Mesenchymal stem cell (in vitro differentiated cells and primary cell): ENCODE measurements at regions not wholly inside any gene's neighbourhood (a gene's known extent, or its start where the extent isn't known, plus 50 kb on each side); places are given as distances from the start of the nearest gene placed in this dataset.
A peak's percentile ranks its signal among the peaks of the same experiment; 100 is the strongest.

Experiments used
- DNase-seq: peaks from one replicate; pipeline ENCODE4 v3.0.0-alpha.2; 2013
- H2AFZ ChIP-seq: one replicate; pipeline ENCODE4 v1.6.1; 2013; ENCODE audit warnings: low read depth, mild to moderate bottlenecking, control low read depth, inconsistent platforms, low read length, moderate library complexity
- H2AK5ac ChIP-seq: 2 replicates; pipeline ENCODE4 v1.6.1; 2013; ENCODE audit warnings: low read length, moderate library complexity, mild to moderate bottlenecking, inconsistent platforms; ENCODE audit not compliant: severe bottlenecking
- H2BK120ac ChIP-seq: one replicate; pipeline ENCODE4 v1.6.1; 2013; ENCODE audit warnings: low read depth, mild to moderate bottlenecking, inconsistent platforms, low read length, moderate library complexity
- H2BK12ac ChIP-seq, 2 experiments: one replicate each; pipeline ENCODE4 v1.6.1; 2013; ENCODE audit warnings: inconsistent platforms in 2 of 2, low read length in 2 of 2, mild to moderate bottlenecking in 2 of 2, moderate library complexity in 2 of 2, control low read depth in 1 of 2
- H2BK15ac ChIP-seq: one replicate; pipeline ENCODE4 v1.6.1; 2013; ENCODE audit warnings: mild to moderate bottlenecking, low read depth, inconsistent platforms; ENCODE audit not compliant: poor library complexity, severe bottlenecking
- H2BK5ac ChIP-seq: 2 replicates; pipeline ENCODE4 v1.6.1; 2013; ENCODE audit warnings: low read depth, mild to moderate bottlenecking, low read length, control low read depth, inconsistent platforms; ENCODE audit not compliant: poor library complexity, severe bottlenecking
- H3K14ac ChIP-seq, 2 experiments: one replicate each; pipeline ENCODE4 v1.6.1; 2013; ENCODE audit warnings: inconsistent platforms in 2 of 2, low read length in 2 of 2, control low read depth in 1 of 2, mild to moderate bottlenecking in 1 of 2, moderate library complexity in 1 of 2
- H3K18ac ChIP-seq, 2 experiments: one replicate each; pipeline ENCODE4 v1.6.1; 2013; ENCODE audit warnings: inconsistent platforms in 2 of 2, low read length in 2 of 2, control low read depth in 1 of 2, low read depth in 1 of 2, mild to moderate bottlenecking in 1 of 2
- H3K23ac ChIP-seq, 2 experiments: one replicate each; pipeline ENCODE4 v1.6.1; 2013; ENCODE audit warnings: inconsistent platforms in 2 of 2, low read length in 2 of 2, mild to moderate bottlenecking in 2 of 2, moderate library complexity in 2 of 2, control low read depth in 1 of 2
- H3K27ac ChIP-seq: 2 replicates; pipeline ENCODE4 v1.5.1; 2013; ENCODE audit warnings: mild to moderate bottlenecking, moderate library complexity, low read length, control low read depth, inconsistent platforms; ENCODE audit not compliant: poor library complexity, severe bottlenecking
- H3K27me3 ChIP-seq, 2 experiments: 2 replicates each; pipeline versions ENCODE4 v1.6.1 to v1.7.0; 2013; ENCODE audit warnings: low read length in 2 of 2, mild to moderate bottlenecking in 2 of 2, moderate library complexity in 2 of 2, control low read depth in 1 of 2, inconsistent platforms in 1 of 2; ENCODE audit not compliant: control insufficient read depth in 1 of 2, insufficient read depth in 1 of 2
- H3K36me3 ChIP-seq, 2 experiments: 2 replicates each; pipeline versions ENCODE4 v1.6.1 to v1.7.0; 2013; ENCODE audit warnings: low read length in 2 of 2, control low read depth in 1 of 2, inconsistent platforms in 1 of 2, low read depth in 1 of 2, mild to moderate bottlenecking in 1 of 2; ENCODE audit not compliant: insufficient read depth in 2 of 2, control insufficient read depth in 1 of 2
- H3K4ac ChIP-seq, 2 experiments: one replicate each; pipeline ENCODE4 v1.6.1; 2013; ENCODE audit warnings: inconsistent platforms in 2 of 2, low read length in 2 of 2, mild to moderate bottlenecking in 2 of 2, moderate library complexity in 2 of 2, control low read depth in 1 of 2, low read depth in 1 of 2
- H3K4me1 ChIP-seq: 2 replicates; pipeline ENCODE4 v1.6.1; 2013; ENCODE audit warnings: low read depth, low read length, control low read depth; ENCODE audit not compliant: control insufficient read depth, insufficient read depth
- H3K4me2 ChIP-seq: 2 replicates; pipeline ENCODE4 v1.6.1; 2013; ENCODE audit warnings: low read length, mild to moderate bottlenecking, inconsistent platforms; ENCODE audit not compliant: poor library complexity, severe bottlenecking
- H3K4me3 ChIP-seq, 2 experiments: 2 replicates each; pipeline versions ENCODE4 v1.5.1 to v1.7.0; 2013; ENCODE audit warnings: low read length in 2 of 2, mild to moderate bottlenecking in 2 of 2, control low read depth in 1 of 2, low read depth in 1 of 2; ENCODE audit not compliant: insufficient read depth in 1 of 2
- H3K79me1 ChIP-seq: replicated peaks from 2 replicates; pipeline ENCODE4 v1.6.1; 2013; ENCODE audit warnings: mild to moderate bottlenecking, control low read depth, low read length, inconsistent platforms; ENCODE audit not compliant: poor library complexity, severe bottlenecking
- H3K9ac ChIP-seq: 2 replicates; pipeline ENCODE4 v1.7.0; 2013; ENCODE audit warnings: mild to moderate bottlenecking, low read length, moderate library complexity
- H3K9me3 ChIP-seq: 2 replicates; pipeline ENCODE4 v1.7.0; 2013; ENCODE audit warnings: mild to moderate bottlenecking, low read length; ENCODE audit not compliant: control insufficient read depth
- H4K8ac ChIP-seq: one replicate; pipeline ENCODE4 v1.6.1; 2013; ENCODE audit warnings: inconsistent platforms, mild to moderate bottlenecking, low read length, moderate library complexity
- H4K91ac ChIP-seq: one replicate; pipeline ENCODE4 v1.6.1; 2013; ENCODE audit warnings: mild to moderate bottlenecking, low read length, inconsistent platforms
- WGBS: methylation state at CpG from one replicate; pipeline ENCODE4 v1.1.7; 2013; ENCODE audit warnings: mixed read lengths; 5-methylcytosine and 5-hydroxymethylcytosine counted together

DNA sequence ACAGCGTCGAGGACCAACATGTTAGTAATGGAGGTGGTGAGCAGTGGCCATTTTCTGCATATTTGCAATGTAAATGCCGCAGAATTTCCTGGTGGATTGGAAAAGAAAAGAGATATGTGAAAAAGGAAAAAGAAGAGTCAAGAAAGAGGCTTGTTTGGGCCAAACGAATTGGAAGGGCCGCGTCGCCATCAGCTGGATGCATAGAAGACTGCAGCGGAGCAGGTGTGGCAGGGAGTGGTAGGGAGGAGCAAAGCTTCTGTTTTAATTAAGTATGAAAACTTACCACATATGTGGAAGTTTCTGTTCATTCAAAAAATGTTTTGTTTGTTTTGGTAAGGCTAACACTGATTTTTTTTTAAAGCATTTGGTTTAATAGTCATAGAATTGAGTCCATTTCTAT, 690.7 kb downstream of the NCAM2 start:
- no peak overlapping the region for H3K4ac ChIP-seq
- H3K27ac ChIP-seq = no peak overlapping the region
- no peak overlapping the region for H3K4me2 ChIP-seq
- H2BK120ac ChIP-seq = no peak overlapping the region
- no peak overlapping the region for H2BK5ac ChIP-seq
- H2AK5ac ChIP-seq = no peak overlapping the region
- H3K4me3 ChIP-seq = no peak overlapping the region
- no peaks in the 10 kb centered on the region for H3K36me3 ChIP-seq
- H3K9me3 ChIP-seq = no peaks in the 10 kb centered on the region
- no peak overlapping the region for H2AFZ ChIP-seq
- H4K8ac ChIP-seq = no peak overlapping the region
- H3K23ac ChIP-seq = no peak overlapping the region
- no peak overlapping the region for H3K18ac ChIP-seq
- DNase-seq = peak; percentile 14
- no peaks in the 10 kb centered on the region for H3K4me1 ChIP-seq
- no peak overlapping the region for H2BK15ac ChIP-seq
- no peak overlapping the region for H3K9ac ChIP-seq
- H2BK12ac ChIP-seq = no peak overlapping the region
- H4K91ac ChIP-seq = no peak overlapping the region
- H3K14ac ChIP-seq = no peak overlapping the region
- no peaks in the 10 kb centered on the region for H3K79me1 ChIP-seq
- WGBS = 40% methylated on average over 8 of the region's 8 CpGs
- no peaks in the 10 kb centered on the region for H3K27me3 ChIP-seq

DNA sequence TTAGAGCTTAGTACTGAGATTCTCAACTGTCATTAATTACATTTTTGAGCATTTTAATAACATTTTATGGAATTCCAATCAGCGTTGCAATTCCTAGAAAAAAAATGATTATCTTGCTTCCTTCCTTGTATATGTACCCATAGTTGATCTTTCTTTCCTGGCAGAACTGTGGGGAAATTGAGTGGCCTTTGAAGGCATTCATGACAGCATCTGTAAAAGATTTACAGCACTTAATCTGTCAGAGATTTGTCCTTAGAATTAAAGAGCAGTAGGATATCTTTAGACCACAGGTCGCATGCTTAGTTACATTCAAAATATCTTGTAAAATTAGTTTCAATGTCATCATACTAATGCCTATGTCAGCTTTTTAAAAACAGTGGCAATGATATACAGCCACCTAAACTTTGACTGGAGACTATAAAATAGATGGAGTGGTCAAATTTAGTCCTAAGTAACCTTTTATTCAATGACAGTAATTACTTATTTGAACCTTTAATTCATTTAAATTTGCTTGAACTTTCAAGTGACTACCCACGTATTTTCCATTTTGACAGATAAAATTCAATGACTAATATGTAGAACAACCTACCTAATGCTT, 692.0 kb downstream of the NCAM2 start:
- Histone ChIP-seq H3K4me2 (no peak overlapping the region), H3K79me1 (no peaks in the 10 kb centered on the region), H3K4me1 (no peaks in the 10 kb centered on the region), H4K8ac (no peak overlapping the region), H2AK5ac (no peak overlapping the region), H2BK120ac (no peak overlapping the region), H3K36me3 (no peaks in the 10 kb centered on the region), H2BK5ac (no peak overlapping the region), H2AFZ (no peak overlapping the region), H3K18ac (no peak overlapping the region), H3K14ac (no peak overlapping the region), H3K4me3 (no peak overlapping the region), H3K23ac (no peak overlapping the region), H2BK12ac (no peak overlapping the region), H3K9ac (no peak overlapping the region), H3K27ac (no peak overlapping the region), H3K9me3 (no peaks in the 10 kb centered on the region), H4K91ac (no peak overlapping the region), H2BK15ac (no peak overlapping the region), H3K27me3 (no peaks in the 10 kb centered on the region), H3K4ac (no peak overlapping the region)
- 100% methylated on average over 1 of the region's 3 CpGs for WGBS
- no peak for DNase-seq

DNA sequence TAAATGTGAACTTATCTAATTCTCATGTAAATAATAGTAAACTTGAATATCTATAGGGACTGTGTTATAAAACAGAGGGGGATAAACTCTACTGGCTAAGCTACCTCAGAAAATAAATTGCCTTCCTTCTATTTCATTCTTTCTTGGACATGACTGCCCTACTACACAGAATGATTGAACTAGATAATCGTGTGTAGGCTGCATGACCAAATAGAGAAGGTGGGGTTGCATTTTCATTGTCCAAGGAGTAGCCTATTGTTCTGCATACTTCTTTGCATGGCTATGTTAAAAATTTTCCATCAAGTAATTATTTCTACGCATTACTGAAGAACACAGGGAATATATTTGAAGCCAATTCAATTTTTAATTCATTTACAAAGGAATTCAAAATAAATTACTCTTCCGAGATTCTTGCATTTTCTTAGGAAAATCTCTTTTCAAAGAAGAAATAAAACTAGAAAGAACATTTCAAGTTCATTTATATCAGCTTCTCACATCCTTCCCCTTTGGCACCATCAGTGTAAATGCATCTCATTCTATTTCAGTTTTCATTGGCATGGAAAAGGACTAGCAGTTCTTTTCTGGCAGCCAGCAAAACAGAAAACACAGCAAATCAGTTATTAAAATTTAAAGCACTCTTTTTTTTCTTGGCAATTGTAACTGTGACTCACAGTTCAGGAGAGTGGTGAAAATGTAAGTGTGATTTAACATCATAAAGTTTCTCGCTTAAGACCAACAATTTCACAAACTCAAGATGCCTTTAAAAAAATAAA, 714.7 kb downstream of the NCAM2 start:
- Histone ChIP-seq H2AFZ (no peak overlapping the region), H3K4me3 (peak overlapping the region in 1 of 2 experiments; percentile 54), H3K4me1 (no peaks in the 10 kb centered on the region), H3K4me2 (no peak overlapping the region), H3K14ac (no peak overlapping the region), H2BK5ac (no peak overlapping the region), H3K27ac (no peak overlapping the region), H3K18ac (no peak overlapping the region), H2BK15ac (no peak overlapping the region), H4K8ac (no peak overlapping the region), H3K9me3 (no peaks in the 10 kb centered on the region), H2AK5ac (no peak overlapping the region), H2BK120ac (no peak overlapping the region), H3K4ac (no peak overlapping the region), H3K9ac (peak overlapping the region; percentile 69), H3K23ac (no peak overlapping the region), H3K79me1 (no peaks in the 10 kb centered on the region), H4K91ac (no peak overlapping the region), H2BK12ac (no peak overlapping the region), H3K36me3 (no peaks in the 10 kb centered on the region), H3K27me3 (no peaks in the 10 kb centered on the region)
- peak; percentile 2 for DNase-seq
- 75% methylated on average over 2 of the region's 4 CpGs for WGBS

DNA sequence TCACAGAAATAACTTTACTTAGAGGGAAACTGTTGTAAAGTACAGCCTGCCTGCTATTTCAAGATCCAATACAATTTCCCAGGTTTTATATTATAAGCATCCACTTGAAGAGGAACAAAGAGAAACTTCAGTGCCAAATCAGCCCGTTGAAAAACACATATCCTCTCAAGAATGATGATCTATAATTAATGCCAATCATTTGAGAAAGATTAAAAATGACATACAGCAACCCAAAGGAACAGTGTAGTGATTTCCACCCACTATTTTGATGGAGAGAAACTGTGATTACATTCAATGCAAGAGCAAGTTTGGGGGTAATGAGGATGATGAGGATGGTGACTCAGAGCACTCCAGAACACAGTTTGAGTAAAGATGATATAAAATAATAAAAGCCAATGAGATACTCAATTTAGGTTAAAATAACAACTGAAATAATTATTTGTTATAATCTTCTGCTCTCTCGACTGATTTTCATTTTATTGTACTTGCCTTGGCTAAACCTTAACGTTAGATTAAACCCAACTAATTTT, 715.5 kb downstream of the NCAM2 start:
- Histone ChIP-seq H3K4me2 (no peak overlapping the region), H3K9me3 (no peaks in the 10 kb centered on the region), H2BK5ac (no peak overlapping the region), H3K18ac (no peak overlapping the region), H2BK120ac (no peak overlapping the region), H3K79me1 (no peaks in the 10 kb centered on the region), H2AFZ (no peak overlapping the region), H3K27ac (no peak overlapping the region), H3K36me3 (no peaks in the 10 kb centered on the region), H4K91ac (no peak overlapping the region), H3K4me3 (peak overlapping the region in 1 of 2 experiments; percentile 54), H3K27me3 (no peaks in the 10 kb centered on the region), H2BK15ac (no peak overlapping the region), H3K4ac (no peak overlapping the region), H3K4me1 (no peaks in the 10 kb centered on the region), H3K9ac (peak overlapping the region; percentile 69), H3K14ac (no peak overlapping the region), H4K8ac (no peak overlapping the region), H2AK5ac (no peak overlapping the region), H2BK12ac (no peak overlapping the region), H3K23ac (no peak overlapping the region)
- no peak for DNase-seq
- 68% methylated on average over 2 of the region's 3 CpGs for WGBS
